HG02885 (cell line): ENCODE measurements at regions not wholly inside any gene's neighbourhood (a gene's known extent, or its start where the extent isn't known, plus 50 kb on each side); places are given as distances from the start of the nearest gene placed in this dataset.
A peak's percentile ranks its signal among the peaks of the same experiment; 100 is the strongest.
"Not testable (repeated sequence)": the region's sequence is repeated elsewhere in the genome, so short reads cannot be mapped to it uniquely, and the experiment has no call there.

Source experiments
- ATAC-seq: cut with Tn5 transposase; IDR thresholded peaks from one replicate; pipeline ENCODE4 v1.9.1; 2021; ENCODE audit warnings: mild to moderate bottlenecking; ENCODE audit not compliant: unreplicated experiment, poor library complexity

GRCh38 chr5:86671536-86671935, 53.8 kb downstream of the COX7C start:
- no peak for ATAC-seq

- no peak for ATAC-seq
Measured at GRCh38 chr5:86674069-86674468, 56.3 kb downstream of the COX7C start.

GRCh38 chr5:86675311-86675710, 57.6 kb downstream of the COX7C start:
- ATAC-seq: no peak

GRCh38 chr5:86679529-86679928, 61.8 kb downstream of the COX7C start:
- ATAC-seq: peak; percentile 81

GRCh38 chr5:86679949-86680348, 62.2 kb downstream of the COX7C start:
- no peak for ATAC-seq

- ATAC-seq: no peak
Measured at GRCh38 chr5:86684222-86684621, 66.5 kb downstream of the COX7C start.

GRCh38 chr5:86686046-86686445, 68.3 kb downstream of the COX7C start:
- no peak for ATAC-seq

- ATAC-seq: no peak
Measured at GRCh38 chr5:86688406-86688805, 70.7 kb downstream of the COX7C start.

GRCh38 chr5:86689103-86689729, 71.5 kb downstream of the COX7C start:
- ATAC-seq: no peak

- no peak for ATAC-seq
Measured at GRCh38 chr5:86709157-86709881, 91.6 kb downstream of the COX7C start.

- no peak for ATAC-seq
Measured at GRCh38 chr5:86716121-86716520, 98.4 kb downstream of the COX7C start.

GRCh38 chr5:86731319-86732117, 113.8 kb downstream of the COX7C start:
- ATAC-seq: not testable (repeated sequence)

GRCh38 chr5:86735370-86735769, 117.6 kb downstream of the COX7C start:
- no peak for ATAC-seq

- no peak for ATAC-seq
Measured at GRCh38 chr5:86737579-86737978, 119.8 kb downstream of the COX7C start.

GRCh38 chr5:86748538-86749105, 130.9 kb downstream of the COX7C start:
- no peak for ATAC-seq

- ATAC-seq: no peak
Measured at GRCh38 chr5:86749841-86750240, 132.1 kb downstream of the COX7C start.

GRCh38 chr5:86756839-86757238, 139.1 kb downstream of the COX7C start:
- no peak for ATAC-seq

- ATAC-seq: no peak
Measured at GRCh38 chr5:86757824-86758223, 140.1 kb downstream of the COX7C start.

GRCh38 chr5:86760661-86761060, 142.9 kb downstream of the COX7C start:
- ATAC-seq: no peak

GRCh38 chr5:86763929-86764328, 146.2 kb downstream of the COX7C start:
- ATAC-seq: no peak
